H1 (cell line): ENCODE measurements at regions not wholly inside any gene's neighbourhood (a gene's known extent, or its start where the extent isn't known, plus 50 kb on each side); places are given as distances from the start of the nearest gene placed in this dataset.

Source experiments
- CTCF ChIA-PET: fragments of 300-600 bp; sonication (Branson Sonifier 250); formaldehyde crosslinking; loops from one replicate; lab custom pipeline; 2021; ENCODE audit not compliant: partially characterized antibody; lab: Charles Lee
- POLR2A ChIA-PET: fragments of 300-600 bp; sonication (Branson Sonifier 250); formaldehyde crosslinking; loops from one replicate; lab custom pipeline; 2021; ENCODE audit warnings: inconsistent platforms; ENCODE audit not compliant: partially characterized antibody; lab: Charles Lee
- DNase-seq, 2 experiments: peaks; one replicate each; pipeline versions ENCODE4 v3.0.0 to v3.0.0-alpha.2; 2010 to 2022; ENCODE audit warnings: low spot score in 2 of 2, low read depth in 1 of 2, mixed read lengths in 1 of 2
- FAIRE-seq: peaks from 2 replicates; lab custom pipeline; 2011; peaks lifted over from hg19 to GRCh38; lab: Jason Lieb, UNC
- H2AFZ ChIP-seq: 2 replicates; pipeline ENCODE4 v1.8.1; 2012; ENCODE audit warnings: low read length, inconsistent platforms
- H2AK5ac ChIP-seq: 2 replicates; pipeline ENCODE4 v1.6.1; 2013; ENCODE audit warnings: low read depth, low read length
- H2BK120ac ChIP-seq: replicated peaks from 2 replicates; pipeline ENCODE3; 2013; ENCODE audit warnings: low read depth, low read length, inconsistent platforms
- H2BK12ac ChIP-seq: 2 replicates; pipeline ENCODE4 v1.6.1; 2013; ENCODE audit warnings: low read depth, low read length
- H2BK15ac ChIP-seq: 2 replicates; pipeline ENCODE4 v1.6.1; 2013; ENCODE audit warnings: low read length
- H2BK20ac ChIP-seq: 2 replicates; pipeline ENCODE4 v1.6.1; 2013; ENCODE audit warnings: low read length
- H2BK5ac ChIP-seq: 2 replicates; pipeline ENCODE4 v1.6.1; 2013; ENCODE audit warnings: low read depth, low read length
- H3K14ac ChIP-seq: 2 replicates; pipeline ENCODE4 v1.6.1; 2013; ENCODE audit warnings: inconsistent platforms; ENCODE audit not compliant: insufficient read length
- H3K18ac ChIP-seq: 2 replicates; pipeline ENCODE4 v1.6.1; 2013; ENCODE audit warnings: low read length; ENCODE audit errors: extremely low read depth
- H3K23ac ChIP-seq: 2 replicates; pipeline ENCODE4 v1.6.1; 2013; ENCODE audit warnings: inconsistent platforms; ENCODE audit not compliant: insufficient read length
- H3K23me2 ChIP-seq: 2 replicates; pipeline ENCODE4 v1.6.1; 2013; ENCODE audit warnings: low read depth, low read length
- H3K27ac ChIP-seq: 2 replicates; pipeline ENCODE4 v1.6.1; 2011; ENCODE audit warnings: low read depth, low read length, inconsistent platforms
- H3K27me3 ChIP-seq, 4 experiments: replicated peaks in 1 of 4; 1 replicate in 1 of 4; 2 replicates in 3 of 4; pipeline versions ENCODE4 v1.6.1 to v1.8.1; 2011 to 2013; ENCODE audit warnings: low read length in 3 of 4, mild to moderate bottlenecking in 3 of 4, inconsistent platforms in 2 of 4, mixed read lengths in 2 of 4, moderate library complexity in 1 of 4; ENCODE audit not compliant: control insufficient read depth in 3 of 4, insufficient read depth in 3 of 4; ENCODE audit errors: extremely low read depth in 1 of 4
- H3K36me3 ChIP-seq, 4 experiments: 2 replicates each; pipeline versions ENCODE4 v1.6.1 to v1.8.1; 2011 to 2013; ENCODE audit warnings: mild to moderate bottlenecking in 4 of 4, low read length in 3 of 4, moderate library complexity in 2 of 4, control low read depth in 1 of 4, inconsistent platforms in 1 of 4; ENCODE audit not compliant: insufficient read depth in 4 of 4, control insufficient read depth in 2 of 4
- H3K4ac ChIP-seq: replicated peaks from 2 replicates; pipeline ENCODE3; 2013; ENCODE audit warnings: low read length, low read depth, mixed read lengths, inconsistent platforms; ENCODE audit not compliant: insufficient read length
- H3K4me1 ChIP-seq, 4 experiments: replicated peaks in 1 of 4; 1 replicate in 1 of 4; 2 replicates in 3 of 4; pipeline versions ENCODE4 v1.6.1 to v1.8.1; 2011 to 2013; ENCODE audit warnings: low read length in 3 of 4, inconsistent platforms in 2 of 4, mixed read lengths in 1 of 4; ENCODE audit not compliant: insufficient read depth in 4 of 4, control insufficient read depth in 3 of 4
- H3K4me2 ChIP-seq, 2 experiments: 2 replicates each; pipeline versions ENCODE4 v1.6.1 to v1.8.1; 2011 to 2013; ENCODE audit warnings: low read depth in 2 of 2, low read length in 2 of 2, control low read depth in 1 of 2, inconsistent platforms in 1 of 2, mild to moderate bottlenecking in 1 of 2; ENCODE audit not compliant: insufficient read depth in 1 of 2
- H3K4me3 ChIP-seq, 4 experiments: fragments of 200-600, 300-600 bp in 1 of 4; sonication (generic), shearing (Covaris generic), sonication (Bioruptor Twin) in 1 of 4; 2 replicates each; pipeline versions ENCODE4 v1.5.1 to v1.8.1; 2011 to 2016; ENCODE audit warnings: low read length in 4 of 4, low read depth in 3 of 4, control low read depth in 2 of 4, inconsistent platforms in 2 of 4, mild to moderate bottlenecking in 2 of 4, mixed read lengths in 1 of 4, moderate library complexity in 1 of 4; ENCODE audit not compliant: insufficient read depth in 2 of 4; ENCODE audit errors: extremely low read depth in 1 of 4
- H3K56ac ChIP-seq: replicated peaks from 2 replicates; pipeline ENCODE3; 2013; ENCODE audit warnings: low read depth, mild to moderate bottlenecking, mixed read lengths, low read length, inconsistent platforms; ENCODE audit not compliant: insufficient read length
- H3K79me1 ChIP-seq: 2 replicates; pipeline ENCODE4 v1.6.1; 2013; ENCODE audit warnings: low read depth, low read length, control low read depth
- H3K79me2 ChIP-seq, 2 experiments: 2 replicates each; pipeline versions ENCODE4 v1.6.1 to v1.8.1; 2012 to 2013; ENCODE audit warnings: low read length in 2 of 2, mild to moderate bottlenecking in 2 of 2, inconsistent platforms in 1 of 2; ENCODE audit not compliant: insufficient read depth in 2 of 2, control insufficient read depth in 1 of 2
- H3K9ac ChIP-seq, 4 experiments: replicated peaks in 1 of 4; 1 replicate in 1 of 4; 2 replicates in 3 of 4; pipeline versions ENCODE4 v1.6.1 to v1.8.1; 2011 to 2013; ENCODE audit warnings: low read depth in 3 of 4, low read length in 3 of 4, control low read depth in 2 of 4, mild to moderate bottlenecking in 2 of 4, moderate library complexity in 2 of 4, inconsistent platforms in 1 of 4; ENCODE audit errors: extremely low read depth in 1 of 4
- H3K9me3 ChIP-seq, 2 experiments: 2 replicates each; pipeline versions ENCODE4 v1.6.1 to v1.8.1; 2012 to 2013; ENCODE audit warnings: mild to moderate bottlenecking in 2 of 2, moderate library complexity in 2 of 2, control low read depth in 1 of 2, inconsistent platforms in 1 of 2, low read depth in 1 of 2, low read length in 1 of 2, mixed read lengths in 1 of 2; ENCODE audit not compliant: insufficient read depth in 2 of 2
- H4K20me1 ChIP-seq, 2 experiments: replicated peaks in 1 of 2; 2 replicates each; pipeline versions ENCODE3 to v1.8.1; 2011 to 2013; ENCODE audit warnings: inconsistent platforms in 2 of 2, low read length in 2 of 2, mild to moderate bottlenecking in 1 of 2; ENCODE audit not compliant: insufficient read depth in 2 of 2, control insufficient read depth in 1 of 2
- H4K5ac ChIP-seq: 2 replicates; pipeline ENCODE4 v1.6.1; 2013; ENCODE audit warnings: low read length, low read depth, mixed read lengths, inconsistent platforms; ENCODE audit not compliant: insufficient read length
- H4K8ac ChIP-seq: 2 replicates; pipeline ENCODE4 v1.8.0; 2013; ENCODE audit warnings: mild to moderate bottlenecking, moderate library complexity, low read length, inconsistent platforms; ENCODE audit not compliant: insufficient read depth; ENCODE audit errors: extremely low read depth
- H4K91ac ChIP-seq: replicated peaks from 2 replicates; pipeline ENCODE3; 2013; ENCODE audit warnings: low read length, mixed read lengths, inconsistent platforms; ENCODE audit not compliant: insufficient read length
- BACH1 ChIP-seq: IDR thresholded peaks from 2 replicates; pipeline ENCODE4 v1.6.1; 2012; ENCODE audit warnings: low read length, improper control_type of control experiment
- EZH2 ChIP-seq: fragments of 200-600 bp; sonication (generic); IDR thresholded peaks from 2 replicates; pipeline ENCODE4 v1.7.1; 2012; ENCODE audit warnings: low read depth, mild to moderate bottlenecking, moderate library complexity, low read length, inconsistent platforms; ENCODE audit not compliant: severe bottlenecking
- KDM4A ChIP-seq: IDR thresholded peaks from one replicate; pipeline ENCODE4 v1.7.1; 2012; ENCODE audit warnings: low read depth, mild to moderate bottlenecking, moderate library complexity, low read length, inconsistent platforms; ENCODE audit not compliant: severe bottlenecking
- KDM5A ChIP-seq: fragments of 200-600 bp; IDR thresholded peaks from 2 replicates; pipeline ENCODE4 v1.7.1; 2012; ENCODE audit warnings: mild to moderate bottlenecking, low read length, inconsistent platforms, mixed read lengths
- MAX ChIP-seq: IDR thresholded peaks from 2 replicates; pipeline ENCODE4 v1.6.1; 2012; ENCODE audit warnings: inconsistent platforms
- RBBP5 ChIP-seq: IDR thresholded peaks from 2 replicates; pipeline ENCODE4 v1.7.1; 2012; ENCODE audit warnings: low read depth, mild to moderate bottlenecking, inconsistent platforms, low read length, moderate library complexity, borderline replicate concordance
- RXRA ChIP-seq: IDR thresholded peaks from 2 replicates; pipeline ENCODE4 v1.6.1; 2011; ENCODE audit warnings: low read depth, mild to moderate bottlenecking, low read length, moderate library complexity; ENCODE audit not compliant: insufficient read depth
- SP1 ChIP-seq: IDR thresholded peaks from 2 replicates; pipeline ENCODE4 v1.6.1; 2011; ENCODE audit warnings: low read depth, low read length
- TAF1 ChIP-seq: IDR thresholded peaks from 2 replicates; pipeline ENCODE4 v1.6.1; 2011; ENCODE audit warnings: mild to moderate bottlenecking, low read depth, low read length
- ZNF274 ChIP-seq: IDR thresholded peaks from 2 replicates; pipeline ENCODE4 v1.7.0; 2012; ENCODE audit warnings: low read length, borderline replicate concordance; ENCODE audit errors: extremely low read depth
- WGBS, 2 experiments: shearing (Covaris generic) in 1 of 2; methylation state at CpG; one replicate each; pipeline versions ENCODE4 v1.1.6 to v1.1.7; 2013 to 2015; ENCODE audit warnings: low lambda C conversion rate in 2 of 2, mixed read lengths in 2 of 2, inconsistent platforms in 1 of 2, low coverage in 1 of 2, missing lambda C conversion rate in 1 of 2; ENCODE audit not compliant: insufficient replicate concordance in 2 of 2, insufficient coverage in 1 of 2, insufficient read length in 1 of 2; ENCODE audit errors: extremely low coverage in 1 of 2, missing lambda C conversion rate in 1 of 2; 5-methylcytosine and 5-hydroxymethylcytosine counted together

DNA sequence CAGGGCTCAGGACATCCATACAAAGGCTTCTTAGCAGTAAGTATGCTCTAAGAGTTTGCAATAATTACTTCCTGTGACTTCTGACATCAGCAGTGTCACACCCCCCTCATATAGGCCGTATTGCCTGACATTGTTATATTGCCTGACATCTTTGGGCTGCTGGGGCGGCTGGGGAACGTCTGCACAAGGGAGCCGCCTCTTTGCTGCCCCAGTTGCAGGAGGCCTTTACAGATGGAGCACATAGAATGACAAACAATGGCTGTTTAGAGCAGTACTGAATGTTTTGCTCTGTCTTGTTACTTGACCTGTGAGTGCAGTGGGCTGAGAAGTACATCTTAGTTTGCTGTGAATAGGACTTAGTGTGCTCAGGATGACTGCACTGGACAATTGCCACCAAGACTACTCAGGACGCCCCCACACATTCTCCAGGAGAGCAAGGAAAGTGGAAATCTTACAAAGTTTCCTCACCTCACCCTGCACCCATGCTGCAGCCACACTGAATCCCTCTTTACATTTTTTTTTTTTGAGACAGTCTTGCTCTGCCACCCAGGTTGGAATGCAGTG is 65.4 kb upstream of the SPOCK1 start:
- H3K14ac ChIP-seq, result no peak overlapping the region
- no peaks in the 10 kb centered on the region for H3K9me3 ChIP-seq
- H2BK120ac ChIP-seq, result no peak overlapping the region
- no peak overlapping the region for H2BK15ac ChIP-seq
- no peak overlapping the region for H2BK5ac ChIP-seq
- H2AK5ac ChIP-seq, result no peak overlapping the region
- FAIRE-seq (no peak), DNase-seq (no peak)
- no peak overlapping the region for H4K91ac ChIP-seq
- no peaks in the 10 kb centered on the region; a peak in 1 of 7 replicates for H3K27me3 ChIP-seq
- H3K4ac ChIP-seq, result no peak overlapping the region
- H3K4me2 ChIP-seq, result no peak overlapping the region
- no peak overlapping the region for H4K5ac ChIP-seq
- no peak overlapping the region for H2AFZ ChIP-seq
- H3K56ac ChIP-seq, result no peak overlapping the region
- POLR2A ChIA-PET, result no interaction called here
- H3K23me2 ChIP-seq, result no peaks in the 10 kb centered on the region
- CTCF ChIA-PET, result no interaction called here
- 67% methylated on average over 5 of the region's 5 CpGs; no CpG with 5 or more reads in 1 of the 2 experiments for WGBS, 2 experiments
- H3K36me3 ChIP-seq, result no peaks in the 10 kb centered on the region
- H4K20me1 ChIP-seq, result no peaks in the 10 kb centered on the region
- no peak overlapping the region for H3K9ac ChIP-seq
- no peak overlapping the region for H2BK20ac ChIP-seq
- H4K8ac ChIP-seq, result no peak overlapping the region
- H3K79me2 ChIP-seq, result no peaks in the 10 kb centered on the region
- TF ChIP-seq SP1 (no peak), EZH2 (no peak), MAX (no peak), RBBP5 (no peak), KDM5A (no peak), KDM4A (no peak), RXRA (no peak), BACH1 (no peak), ZNF274 (no peak), TAF1 (no peak)
- TF ChIP-seq, all 59 proteins: peak for 0
- Histone ChIP-seq H2BK12ac (no peak overlapping the region), H3K27ac (no peak overlapping the region), H3K4me1 (peaks cover 0 to 8% (median 2%) of the 10 kb centered on the region in 4 experiments; a peak in 3 of 7 replicates), H3K18ac (no peak overlapping the region), H3K23ac (no peak overlapping the region), H3K79me1 (no peaks in the 10 kb centered on the region), H3K4me3 (no peak overlapping the region)
